WTC11 (cell line): ENCODE measurements at regions not wholly inside any gene's neighbourhood (a gene's known extent, or its start where the extent isn't known, plus 50 kb on each side); places are given as distances from the start of the nearest gene placed in this dataset.
"Not testable (repeated sequence)": the region's sequence is repeated elsewhere in the genome, so short reads cannot be mapped to it uniquely, and the experiment has no call there.

Experiments
- ATAC-seq: fragments of 200-7000 bp; cut with Tn5 transposase; 2 replicates; pipeline ENCODE4 v1.10.0; 2021; ENCODE audit warnings: mild to moderate bottlenecking, moderate library complexity
- CTCF ChIA-PET: fragments of 300-600 bp; sonication (Branson Sonifier 250); formaldehyde crosslinking; loops from one replicate; lab custom pipeline; 2021; ENCODE audit warnings: antibody characterized with exemption; lab: Charles Lee
- POLR2A ChIA-PET: fragments of 350-600 bp; sonication (Branson Sonifier 250); formaldehyde crosslinking; loops from one replicate; lab custom pipeline; 2021; ENCODE audit warnings: antibody characterized with exemption; lab: Charles Lee
- DNase-seq: peaks from one replicate; pipeline ENCODE4 v3.0.0; 2021; ENCODE audit warnings: low spot score
- H3K27ac Mint-ChIP-seq: 2 replicates; pipeline ENCODE4 v1.8.0; 2021; ENCODE audit warnings: mixed read lengths
- H3K27me3 Mint-ChIP-seq: 2 replicates; pipeline ENCODE4 v1.8.0; 2021; ENCODE audit warnings: low read depth, mild to moderate bottlenecking, moderate library complexity, mixed read lengths
- H3K36me3 Mint-ChIP-seq: 2 replicates; pipeline ENCODE4 v1.8.0; 2021; ENCODE audit warnings: mixed read lengths
- H3K4me1 Mint-ChIP-seq: 2 replicates; pipeline ENCODE4 v1.8.0; 2022; ENCODE audit warnings: mixed read lengths
- H3K4me3 Mint-ChIP-seq: 2 replicates; pipeline ENCODE4 v1.8.0; 2021; ENCODE audit warnings: mild to moderate bottlenecking, moderate library complexity, mixed read lengths
- H3K9me3 Mint-ChIP-seq: 2 replicates; pipeline ENCODE4 v1.8.0; 2021; ENCODE audit warnings: mixed read lengths
- CBFB ChIP-seq: sonication (generic); formaldehyde crosslinking; IDR thresholded peaks from 2 replicates; pipeline ENCODE4 v1.8.1; 2022; ENCODE audit warnings: mild to moderate bottlenecking, low read depth, missing genetic modification reagents
- CDX4 ChIP-seq: fragments of 250-450 bp; sonication (Bioruptor Pico); IDR thresholded peaks from 2 replicates; pipeline ENCODE4 v1.9.0; 2021; ENCODE audit warnings: moderate library complexity, mild to moderate bottlenecking, inconsistent platforms, borderline replicate concordance
- ETV6 ChIP-seq: sonication (generic); formaldehyde crosslinking; IDR thresholded peaks from 2 replicates; pipeline ENCODE4 v1.8.1; 2022; ENCODE audit warnings: mild to moderate bottlenecking, missing genetic modification reagents
- IRF2 ChIP-seq: sonication (generic); formaldehyde crosslinking; IDR thresholded peaks from 2 replicates; pipeline ENCODE4 v1.8.0; 2022; ENCODE audit warnings: low read depth, missing genetic modification reagents, borderline replicate concordance
- JAZF1 ChIP-seq: fragments of 250-450 bp; sonication (Bioruptor Pico); IDR thresholded peaks from 2 replicates; pipeline ENCODE4 v1.9.0; 2021; ENCODE audit warnings: moderate library complexity, mild to moderate bottlenecking, inconsistent platforms
- KAT7 ChIP-seq: sonication (generic); formaldehyde crosslinking; IDR thresholded peaks from 2 replicates; pipeline ENCODE4 v1.8.1; 2023; ENCODE audit warnings: missing genetic modification reagents, mild to moderate bottlenecking, borderline replicate concordance
- NFATC4 ChIP-seq: fragments of 250-450 bp; sonication (Bioruptor Pico); IDR thresholded peaks from 2 replicates; pipeline ENCODE4 v1.9.0; 2021; ENCODE audit warnings: mild to moderate bottlenecking
- NFYB ChIP-seq: sonication (generic); formaldehyde crosslinking; conservative IDR thresholded peaks from 2 replicates; pipeline ENCODE4 v1.8.0; 2022; ENCODE audit warnings: low read depth, missing genetic modification reagents
- NR3C1 ChIP-seq: sonication (generic); formaldehyde crosslinking; conservative IDR thresholded peaks from 2 replicates; pipeline ENCODE4 v1.8.1; 2023; ENCODE audit warnings: low read depth, mild to moderate bottlenecking, missing genetic modification reagents
- PRRX2 ChIP-seq: fragments of 250-450 bp; sonication (Bioruptor Pico); IDR thresholded peaks from 2 replicates; pipeline ENCODE4 v1.8.0; 2021; ENCODE audit warnings: mild to moderate bottlenecking
- SMAD4 ChIP-seq: sonication (generic); formaldehyde crosslinking; IDR thresholded peaks from 2 replicates; pipeline ENCODE4 v1.8.0; 2022; ENCODE audit warnings: mild to moderate bottlenecking, missing genetic modification reagents
- TEAD1 ChIP-seq: sonication (generic); formaldehyde crosslinking; IDR thresholded peaks from 2 replicates; pipeline ENCODE4 v1.8.0; 2022; ENCODE audit warnings: mild to moderate bottlenecking, missing genetic modification reagents
- TEAD4 ChIP-seq: sonication (generic); formaldehyde crosslinking; IDR thresholded peaks from 2 replicates; pipeline ENCODE4 v1.8.0; 2022; ENCODE audit warnings: mild to moderate bottlenecking, missing genetic modification reagents
- TP53 ChIP-seq: sonication (generic); formaldehyde crosslinking; IDR thresholded peaks from 2 replicates; pipeline ENCODE4 v1.8.1; 2023; ENCODE audit warnings: mild to moderate bottlenecking, missing genetic modification reagents
- ZNF138 ChIP-seq: sonication (generic); formaldehyde crosslinking; conservative IDR thresholded peaks from 2 replicates; pipeline ENCODE4 v1.8.1; 2022; ENCODE audit warnings: mild to moderate bottlenecking, moderate library complexity, missing genetic modification reagents
- ZNF263 ChIP-seq: sonication (generic); formaldehyde crosslinking; IDR thresholded peaks from 2 replicates; pipeline ENCODE4 v1.8.1; 2022; ENCODE audit warnings: low read depth, mild to moderate bottlenecking, moderate library complexity, missing genetic modification reagents
- ZNF317 ChIP-seq: sonication (generic); formaldehyde crosslinking; IDR thresholded peaks from 2 replicates; pipeline ENCODE4 v1.8.1; 2023; ENCODE audit warnings: low read depth, mild to moderate bottlenecking, moderate library complexity, missing genetic modification reagents, borderline replicate concordance
- ZNF423 ChIP-seq: fragments of 250-450 bp; sonication (Bioruptor Pico); IDR thresholded peaks from 2 replicates; pipeline ENCODE4 v2.1.2; 2022; ENCODE audit warnings: mild to moderate bottlenecking, moderate library complexity
- TF ChIP-seq, protein P1 (sequence below): sonication (generic); formaldehyde crosslinking; IDR thresholded peaks from 2 replicates; pipeline ENCODE4 v1.8.0; 2023; ENCODE audit warnings: missing genetic modification reagents
- TF ChIP-seq, protein P2 (sequence below): sonication (generic); formaldehyde crosslinking; IDR thresholded peaks from 2 replicates; pipeline ENCODE4 v1.8.1; 2022; ENCODE audit warnings: missing genetic modification reagents, borderline replicate concordance
- TF ChIP-seq, protein P3 (sequence below): sonication (generic); formaldehyde crosslinking; IDR thresholded peaks from 2 replicates; pipeline ENCODE4 v1.8.1; 2023; ENCODE audit warnings: mild to moderate bottlenecking, missing genetic modification reagents, moderate library complexity

- ChIA-PET CTCF (no interaction called here), POLR2A (no interaction called here)
- H3K4me1 Mint-ChIP-seq, result no peaks in the 10 kb centered on the region
- H3K9me3 Mint-ChIP-seq, result no peaks in the 10 kb centered on the region
- H3K36me3 Mint-ChIP-seq, result no peaks in the 10 kb centered on the region
- no peak overlapping the region for H3K27ac Mint-ChIP-seq
- H3K27me3 Mint-ChIP-seq, result no peaks in the 10 kb centered on the region
- ATAC-seq (no peak), DNase-seq (no peak)
- H3K4me3 Mint-ChIP-seq, result no peak overlapping the region
- TF ChIP-seq TEAD4 (CRISPR knock-in tag) (no peak), JAZF1 (no peak), ETV6 (no peak), ZNF423 (CRISPR knock-in tag) (no peak)
- TF ChIP-seq, protein P1, sequence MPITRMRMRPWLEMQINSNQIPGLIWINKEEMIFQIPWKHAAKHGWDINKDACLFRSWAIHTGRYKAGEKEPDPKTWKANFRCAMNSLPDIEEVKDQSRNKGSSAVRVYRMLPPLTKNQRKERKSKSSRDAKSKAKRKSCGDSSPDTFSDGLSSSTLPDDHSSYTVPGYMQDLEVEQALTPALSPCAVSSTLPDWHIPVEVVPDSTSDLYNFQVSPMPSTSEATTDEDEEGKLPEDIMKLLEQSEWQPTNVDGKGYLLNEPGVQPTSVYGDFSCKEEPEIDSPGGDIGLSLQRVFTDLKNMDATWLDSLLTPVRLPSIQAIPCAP, result no peak
- TF ChIP-seq, protein P2, sequence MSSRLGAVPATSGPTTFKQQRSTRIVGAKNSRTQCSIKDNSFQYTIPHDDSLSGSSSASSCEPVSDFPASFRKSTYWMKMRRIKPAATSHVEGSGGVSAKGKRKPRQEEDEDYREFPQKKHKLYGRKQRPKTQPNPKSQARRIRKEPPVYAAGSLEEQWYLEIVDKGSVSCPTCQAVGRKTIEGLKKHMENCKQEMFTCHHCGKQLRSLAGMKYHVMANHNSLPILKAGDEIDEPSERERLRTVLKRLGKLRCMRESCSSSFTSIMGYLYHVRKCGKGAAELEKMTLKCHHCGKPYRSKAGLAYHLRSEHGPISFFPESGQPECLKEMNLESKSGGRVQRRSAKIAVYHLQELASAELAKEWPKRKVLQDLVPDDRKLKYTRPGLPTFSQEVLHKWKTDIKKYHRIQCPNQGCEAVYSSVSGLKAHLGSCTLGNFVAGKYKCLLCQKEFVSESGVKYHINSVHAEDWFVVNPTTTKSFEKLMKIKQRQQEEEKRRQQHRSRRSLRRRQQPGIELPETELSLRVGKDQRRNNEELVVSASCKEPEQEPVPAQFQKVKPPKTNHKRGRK (CRISPR knock-in tag), result no peak
Measured at GRCh38 chr3:148512648-148513047, 185.1 kb upstream of the AGTR1 start.

GRCh38 chr3:148513096-148513543, 184.6 kb upstream of the AGTR1 start:
- Mint-ChIP-seq H3K9me3 (no peaks in the 10 kb centered on the region), H3K27ac (no peak overlapping the region)
- CTCF ChIA-PET, result no interaction called here

GRCh38 chr3:148518520-148518919, 179.2 kb upstream of the AGTR1 start:
- H3K27me3 Mint-ChIP-seq, result no peaks in the 10 kb centered on the region

More at GRCh38 chr3:148513096-148513543, 184.6 kb upstream of the AGTR1 start:
- DNase-seq, result no peak
- Mint-ChIP-seq H3K4me3 (no peak overlapping the region), H3K4me1 (no peaks in the 10 kb centered on the region), H3K27me3 (no peaks in the 10 kb centered on the region), H3K36me3 (no peaks in the 10 kb centered on the region)
- no peak for TF ChIP-seq TP53
- TF ChIP-seq NR3C1 (CRISPR knock-in tag), result no peak
- no peak for TF ChIP-seq SMAD4 (CRISPR knock-in tag)
- no peak for TF ChIP-seq JAZF1
- no peak for TF ChIP-seq IRF2 (CRISPR knock-in tag)
- TF ChIP-seq ZNF138 (CRISPR knock-in tag), result no peak
- no peak for TF ChIP-seq CDX4 (CRISPR knock-in tag)
- no peak for TF ChIP-seq ZNF317 (CRISPR knock-in tag)
- TF ChIP-seq NFYB (CRISPR knock-in tag), result no peak
- no peak for ATAC-seq
- POLR2A ChIA-PET, result no interaction called here

DNA sequence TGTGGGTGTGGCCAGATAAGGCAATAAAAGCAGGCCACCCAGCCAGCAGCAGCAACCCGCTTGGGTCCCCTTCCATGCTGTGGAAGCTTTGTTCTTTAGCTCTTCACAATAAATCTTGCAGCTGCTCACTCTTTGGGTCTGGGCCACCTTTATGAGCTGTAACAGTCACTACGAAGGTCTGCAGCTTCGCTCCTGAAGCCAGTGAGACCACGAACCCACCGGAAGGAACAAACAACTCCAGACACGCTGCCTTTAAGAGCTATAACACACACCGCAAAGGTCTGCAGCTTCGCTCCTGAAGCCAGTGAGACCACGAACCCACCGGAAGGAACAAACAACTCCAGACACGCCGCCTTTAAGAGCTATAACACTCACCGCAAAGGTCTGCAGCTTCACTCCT, 172.1 kb upstream of the AGTR1 start:
- H3K4me3 Mint-ChIP-seq, H3K36me3 Mint-ChIP-seq, H3K27ac Mint-ChIP-seq, H3K4me1 Mint-ChIP-seq, ATAC-seq, H3K27me3 Mint-ChIP-seq, DNase-seq, CTCF ChIA-PET, POLR2A ChIA-PET: not testable (repeated sequence)
- peaks cover 47% of the 10 kb centered on the region for H3K9me3 Mint-ChIP-seq

More at GRCh38 chr3:148518520-148518919, 179.2 kb upstream of the AGTR1 start:
- no peak overlapping the region for H3K4me3 Mint-ChIP-seq
- no peak for ATAC-seq
- H3K27ac Mint-ChIP-seq, result no peak overlapping the region
- POLR2A ChIA-PET, result no interaction called here
- peaks cover 12% of the 10 kb centered on the region for H3K9me3 Mint-ChIP-seq
- no peak for DNase-seq
- H3K4me1 Mint-ChIP-seq, result no peaks in the 10 kb centered on the region
- TF ChIP-seq PRRX2 (CRISPR knock-in tag), result no peak
- TF ChIP-seq KAT7 (CRISPR knock-in tag), result no peak
- no peak for TF ChIP-seq ZNF263 (CRISPR knock-in tag)
- TF ChIP-seq TEAD1 (CRISPR knock-in tag), result no peak
- TF ChIP-seq CBFB (CRISPR knock-in tag), result no peak
- TF ChIP-seq, protein P3, sequence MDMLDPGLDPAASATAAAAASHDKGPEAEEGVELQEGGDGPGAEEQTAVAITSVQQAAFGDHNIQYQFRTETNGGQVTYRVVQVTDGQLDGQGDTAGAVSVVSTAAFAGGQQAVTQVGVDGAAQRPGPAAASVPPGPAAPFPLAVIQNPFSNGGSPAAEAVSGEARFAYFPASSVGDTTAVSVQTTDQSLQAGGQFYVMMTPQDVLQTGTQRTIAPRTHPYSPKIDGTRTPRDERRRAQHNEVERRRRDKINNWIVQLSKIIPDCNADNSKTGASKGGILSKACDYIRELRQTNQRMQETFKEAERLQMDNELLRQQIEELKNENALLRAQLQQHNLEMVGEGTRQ, result no peak
- no peak for TF ChIP-seq NFATC4 (CRISPR knock-in tag)
- TF ChIP-seq ZNF317 (CRISPR knock-in tag), result no peak
- H3K36me3 Mint-ChIP-seq, result no peaks in the 10 kb centered on the region
- CTCF ChIA-PET, result no interaction called here
